Vagina (tissue), 2 donors: ENCODE measurements at regions not wholly inside any gene's neighbourhood (a gene's known extent, or its start where the extent isn't known, plus 50 kb on each side); places are given as distances from the start of the nearest gene placed in this dataset.

Experiments used
- POLR2A ChIP-seq, 2 donors: fragments of 450-650 bp; IDR thresholded peaks; one replicate each; pipeline ENCODE4 v1.6.1; 2017; ENCODE audit warnings: antibody characterized with exemption in 2 of 2, mild to moderate bottlenecking in 2 of 2, moderate library complexity in 2 of 2
- POLR2AphosphoS5 ChIP-seq, 2 donors: sonication (generic); formaldehyde crosslinking; IDR thresholded peaks; one replicate each; pipeline ENCODE4 v1.9.0; 2017; ENCODE audit warnings: antibody characterized with exemption in 2 of 2, mild to moderate bottlenecking in 2 of 2, low read depth in 1 of 2; ENCODE audit not compliant: insufficient read depth in 1 of 2
- TF ChIP-seq, protein P1 (sequence below), 3 experiments: fragments of 450-650 bp in 2 of 3; fragments of 200-600 bp in 1 of 3; sonication (generic) in 1 of 3; IDR thresholded peaks; one replicate each; pipeline ENCODE4 v1.5.1; 2017 to 2019; ENCODE audit warnings: antibody characterized with exemption in 3 of 3, mild to moderate bottlenecking in 2 of 3, moderate library complexity in 2 of 3

- TF ChIP-seq, protein P1, sequence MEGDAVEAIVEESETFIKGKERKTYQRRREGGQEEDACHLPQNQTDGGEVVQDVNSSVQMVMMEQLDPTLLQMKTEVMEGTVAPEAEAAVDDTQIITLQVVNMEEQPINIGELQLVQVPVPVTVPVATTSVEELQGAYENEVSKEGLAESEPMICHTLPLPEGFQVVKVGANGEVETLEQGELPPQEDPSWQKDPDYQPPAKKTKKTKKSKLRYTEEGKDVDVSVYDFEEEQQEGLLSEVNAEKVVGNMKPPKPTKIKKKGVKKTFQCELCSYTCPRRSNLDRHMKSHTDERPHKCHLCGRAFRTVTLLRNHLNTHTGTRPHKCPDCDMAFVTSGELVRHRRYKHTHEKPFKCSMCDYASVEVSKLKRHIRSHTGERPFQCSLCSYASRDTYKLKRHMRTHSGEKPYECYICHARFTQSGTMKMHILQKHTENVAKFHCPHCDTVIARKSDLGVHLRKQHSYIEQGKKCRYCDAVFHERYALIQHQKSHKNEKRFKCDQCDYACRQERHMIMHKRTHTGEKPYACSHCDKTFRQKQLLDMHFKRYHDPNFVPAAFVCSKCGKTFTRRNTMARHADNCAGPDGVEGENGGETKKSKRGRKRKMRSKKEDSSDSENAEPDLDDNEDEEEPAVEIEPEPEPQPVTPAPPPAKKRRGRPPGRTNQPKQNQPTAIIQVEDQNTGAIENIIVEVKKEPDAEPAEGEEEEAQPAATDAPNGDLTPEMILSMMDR (IDR thresholded peaks at IDR 0.05): no peak
- no peak for TF ChIP-seq POLR2A (IDR thresholded peaks at IDR 0.05)
- no peak for TF ChIP-seq POLR2AphosphoS5 (IDR thresholded peaks at IDR 0.05; ENCODE audit: insufficient read depth in 1 of 2, low read depth in 1 of 2)
Observed at GRCh38 chr12:115109863-115110262, 425.9 kb upstream of the TBX3 start.
